GM21619 (cell line): ENCODE measurements at regions not wholly inside any gene's neighbourhood (a gene's known extent, or its start where the extent isn't known, plus 50 kb on each side); places are given as distances from the start of the nearest gene placed in this dataset.
"Not testable (repeated sequence)": the region's sequence is repeated elsewhere in the genome, so short reads cannot be mapped to it uniquely, and the experiment has no call there.

Source experiments
- ATAC-seq: cut with Tn5 transposase; IDR thresholded peaks from one replicate; pipeline ENCODE4 v1.9.1; 2021; ENCODE audit not compliant: unreplicated experiment

- peak; percentile 36 for ATAC-seq
Measured at GRCh38 chr5:138649316-138649720, 74.1 kb upstream of the HSPA9 start.

GRCh38 chr5:138648841-138649240 is 73.6 kb upstream of the HSPA9 start:
- ATAC-seq: no peak

GRCh38 chr5:138647794-138648410 is 72.7 kb upstream of the HSPA9 start:
- ATAC-seq: no peak

DNA sequence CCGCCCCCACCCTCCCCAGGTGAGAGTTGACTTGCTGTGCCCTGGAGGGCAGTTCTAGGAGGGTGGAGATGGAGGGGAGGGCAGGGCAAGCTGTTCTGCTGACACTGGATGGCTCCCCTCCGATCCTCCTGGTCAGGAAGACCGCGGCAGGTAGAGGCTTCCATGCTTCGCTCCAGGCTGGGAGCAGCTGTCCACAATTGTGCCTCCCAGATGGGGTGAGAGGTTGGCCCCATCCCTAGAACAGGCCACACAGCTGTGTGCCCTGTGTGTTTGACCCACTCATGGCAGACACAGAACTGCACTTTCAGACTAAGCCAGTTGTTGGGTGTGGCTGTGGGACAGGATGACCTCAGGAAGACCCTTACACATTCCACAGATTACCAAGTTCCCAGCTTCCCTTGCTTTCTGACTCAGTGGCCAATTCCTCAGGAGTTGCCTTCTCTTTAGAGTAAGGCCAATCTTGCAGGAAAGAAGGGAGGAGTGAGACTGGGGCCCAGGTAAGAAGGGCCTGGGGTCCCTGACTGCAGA is 72.1 kb upstream of the HSPA9 start:
- ATAC-seq: no peak

- ATAC-seq: no peak
Measured at GRCh38 chr5:138646671-138647070, 71.5 kb upstream of the HSPA9 start.

DNA sequence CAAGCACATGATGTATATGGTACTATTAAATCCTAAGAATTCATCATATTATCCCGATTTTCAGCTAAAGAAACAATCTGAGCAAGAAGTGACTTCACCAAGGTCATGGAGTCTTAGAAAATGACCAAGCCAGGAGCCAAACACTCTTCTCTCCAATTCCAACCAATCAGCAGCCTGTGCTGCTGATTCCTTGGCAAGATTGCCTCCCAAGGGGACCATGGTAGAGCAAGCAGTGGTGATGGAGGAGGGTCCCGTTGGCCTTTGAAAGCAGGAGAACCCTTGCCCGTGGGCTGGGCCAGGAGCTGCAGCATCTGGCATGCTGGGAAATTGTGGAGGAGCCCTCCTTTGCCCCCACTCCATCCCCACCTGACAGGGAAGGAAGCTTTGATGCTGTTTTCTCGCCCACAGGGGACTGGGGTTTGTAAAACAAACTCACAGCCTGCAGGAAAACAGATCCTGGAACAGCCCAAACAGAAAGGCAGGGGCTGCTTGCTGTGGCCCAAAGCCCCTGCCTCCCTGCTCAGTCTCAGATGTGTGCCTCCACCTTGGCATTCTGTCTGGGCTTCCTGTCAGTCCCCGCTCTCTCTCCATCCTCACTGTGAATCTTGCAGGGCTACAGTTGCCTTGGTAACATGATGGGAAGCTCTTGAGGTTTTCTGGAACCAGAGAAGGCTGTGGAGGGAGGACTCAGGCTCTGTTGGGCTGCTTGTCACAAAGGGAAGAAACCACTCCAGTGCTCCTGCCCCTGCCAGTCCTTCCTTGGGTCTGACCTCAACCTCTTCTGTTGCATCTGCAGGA is 70.8 kb upstream of the HSPA9 start:
- ATAC-seq: no peak

DNA sequence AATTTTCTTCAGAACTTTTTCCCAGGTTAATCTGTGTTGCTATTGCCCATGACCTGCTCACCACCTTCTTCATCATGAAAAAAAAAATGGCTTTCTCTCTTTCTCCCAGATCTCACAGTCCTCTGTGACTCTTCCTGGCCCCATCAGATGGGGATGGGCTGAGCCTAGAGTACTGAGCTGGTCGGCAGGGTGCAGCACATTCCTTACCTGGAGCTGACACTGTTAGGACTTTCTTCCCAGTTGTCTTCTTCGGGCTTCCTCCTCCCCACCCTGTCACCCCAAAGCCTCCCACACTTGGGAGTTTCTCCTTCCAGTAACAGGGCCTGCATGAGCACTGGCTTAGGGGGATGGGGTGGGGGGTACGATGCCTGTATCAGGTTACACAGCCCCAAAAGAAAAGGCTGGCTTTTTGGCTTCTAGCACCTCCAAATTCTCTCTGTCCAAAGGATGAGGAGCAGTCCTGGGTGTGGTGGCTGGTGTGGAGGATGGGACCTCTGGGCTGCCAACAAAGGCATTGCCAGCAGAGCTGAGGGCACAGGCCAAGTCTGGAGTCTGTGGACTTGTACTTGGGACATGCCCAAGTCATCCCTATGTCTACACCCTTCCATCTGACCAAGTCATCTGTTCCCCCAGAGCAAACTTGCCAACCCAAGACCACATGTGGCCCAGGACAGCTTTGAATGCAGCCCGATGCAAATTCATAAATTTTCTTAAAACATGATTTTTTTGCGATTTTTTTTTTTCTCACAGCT is 68.0 kb upstream of the HSPA9 start:
- no peak for ATAC-seq

- no peak for ATAC-seq
Measured at GRCh38 chr5:138641547-138642298, 66.5 kb upstream of the HSPA9 start.

DNA sequence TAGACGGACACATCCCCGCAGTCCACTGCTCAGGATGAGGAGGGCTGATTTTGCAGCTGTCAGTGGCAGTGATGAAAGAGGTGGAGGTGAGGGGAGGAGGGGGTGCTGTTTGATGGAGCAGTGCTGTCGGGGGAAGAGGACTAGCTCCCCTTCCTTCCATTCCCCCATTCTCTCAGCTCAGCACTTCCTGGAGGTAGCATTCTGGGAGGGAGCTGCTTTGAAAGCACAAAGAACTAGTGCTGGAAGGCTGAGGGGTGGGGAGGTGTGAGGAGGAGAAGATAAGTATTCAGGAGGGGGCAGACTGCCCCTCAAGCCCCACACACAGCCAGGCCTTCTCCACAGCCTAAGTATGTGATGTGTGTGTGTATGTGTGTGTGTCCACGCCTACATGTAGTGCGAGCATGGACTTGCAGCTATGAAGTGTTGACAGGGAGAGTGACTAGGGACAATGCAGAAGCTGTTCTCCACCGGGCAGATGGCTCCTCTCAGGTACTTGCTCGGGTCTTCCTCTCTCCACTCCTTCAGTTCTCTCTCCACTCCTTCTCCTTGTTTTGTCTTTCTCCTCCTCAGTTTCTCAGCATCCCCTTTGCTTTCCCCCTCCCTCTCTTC is 65.5 kb upstream of the HSPA9 start:
- no peak for ATAC-seq

DNA sequence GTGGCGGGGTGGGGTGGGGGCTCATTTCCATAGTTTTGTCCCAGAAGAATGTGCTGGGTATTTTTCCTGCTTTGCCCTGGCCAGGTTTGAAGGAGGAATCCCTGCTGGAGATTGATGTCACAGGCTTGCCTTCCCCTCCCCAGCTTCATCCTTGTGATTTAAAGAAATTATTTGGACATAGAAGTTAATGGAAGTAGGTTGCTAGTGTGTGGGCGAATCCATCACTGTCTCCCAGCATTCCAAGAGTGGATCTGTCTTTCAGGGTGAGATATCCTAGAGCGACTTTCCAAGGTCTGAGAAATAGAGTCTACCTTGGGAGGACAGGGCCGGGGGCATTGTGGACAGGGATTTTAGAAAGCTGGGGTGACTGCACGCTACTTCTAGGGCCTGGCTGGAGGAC is 64.9 kb upstream of the HSPA9 start:
- ATAC-seq: no peak

- ATAC-seq: no peak
Measured at GRCh38 chr5:138639326-138639725, 64.1 kb upstream of the HSPA9 start.

- ATAC-seq: no peak
Measured at GRCh38 chr5:138637256-138637655, 62.1 kb upstream of the HSPA9 start.

DNA sequence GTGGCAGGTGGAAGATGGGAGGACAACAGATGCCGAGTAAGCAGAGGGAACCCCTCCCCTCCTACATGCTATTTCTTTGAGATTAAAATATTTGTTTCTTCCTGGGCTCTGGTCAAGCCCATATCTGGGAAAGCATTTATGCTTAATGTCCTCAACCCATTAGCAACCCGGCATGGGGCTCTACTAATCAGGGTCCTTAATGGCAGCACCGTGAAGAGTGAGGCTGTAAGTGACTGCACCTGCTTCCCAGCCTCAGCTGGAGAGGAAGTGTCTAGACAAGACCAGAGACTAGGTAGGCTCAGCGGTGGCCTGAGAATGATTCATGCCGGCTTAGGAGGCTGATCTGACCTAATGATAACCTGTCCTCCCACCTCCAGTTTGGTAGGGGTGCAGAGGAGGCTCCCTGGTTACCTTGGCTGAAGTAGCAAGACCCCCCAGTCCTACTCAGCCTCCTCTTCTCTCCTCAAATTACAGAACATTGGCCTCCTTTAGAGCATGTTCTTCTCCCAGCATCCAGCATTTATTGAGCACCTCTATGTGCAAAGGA is 61.3 kb upstream of the HSPA9 start:
- no peak for ATAC-seq

DNA sequence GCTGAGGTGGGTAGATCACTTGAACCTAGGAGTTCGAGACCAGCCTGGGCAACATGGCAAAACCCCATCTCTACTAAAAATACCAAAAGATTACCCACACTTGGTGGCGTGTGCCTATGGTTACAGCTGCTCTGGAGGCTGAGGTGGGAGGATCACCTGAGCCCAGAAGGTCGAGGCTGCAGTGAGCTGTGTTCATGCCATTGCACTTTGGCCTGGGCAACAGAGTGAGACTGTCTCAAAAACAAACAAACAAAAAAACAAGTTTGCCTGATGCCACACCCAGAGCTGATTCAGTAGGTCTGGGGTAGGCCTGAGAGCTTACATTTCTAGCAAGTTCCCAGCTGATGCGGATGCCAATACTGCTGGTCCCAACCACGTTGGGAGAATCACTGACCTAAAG is 60.5 kb upstream of the HSPA9 start:
- ATAC-seq: no peak

GRCh38 chr5:138635265-138635664 is 60.1 kb upstream of the HSPA9 start:
- ATAC-seq: no peak

GRCh38 chr5:138634804-138635203 is 59.6 kb upstream of the HSPA9 start:
- ATAC-seq: not testable (repeated sequence)

DNA sequence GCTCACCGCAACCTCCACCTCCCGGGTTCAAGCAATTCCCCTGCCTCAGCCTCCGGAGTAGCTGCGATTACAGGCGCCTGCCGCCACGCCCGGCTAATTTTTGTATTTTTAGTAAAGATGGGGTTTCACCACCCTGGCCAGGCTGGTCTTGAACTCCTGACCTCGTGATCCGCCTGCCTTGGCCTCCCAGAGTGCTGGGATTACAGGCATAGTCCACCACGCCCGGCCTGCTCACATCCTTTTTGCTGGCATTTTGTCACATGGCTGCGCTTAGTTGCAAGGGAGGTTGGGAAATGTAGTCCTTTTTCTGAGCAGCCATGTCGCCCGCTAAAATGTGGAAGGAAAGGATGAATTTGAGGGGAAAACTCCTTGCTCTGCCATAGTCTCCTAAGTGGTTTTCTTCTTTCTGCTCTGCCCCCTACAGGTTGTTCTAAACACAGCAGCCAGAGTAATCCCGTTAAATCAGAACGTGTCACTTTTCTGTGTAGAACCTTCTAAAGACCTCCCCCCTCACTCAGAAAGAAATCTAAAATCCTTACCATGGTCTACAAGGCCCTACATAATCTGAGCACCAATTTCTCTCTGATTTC is 57.8 kb upstream of the HSPA9 start:
- ATAC-seq: no peak

DNA sequence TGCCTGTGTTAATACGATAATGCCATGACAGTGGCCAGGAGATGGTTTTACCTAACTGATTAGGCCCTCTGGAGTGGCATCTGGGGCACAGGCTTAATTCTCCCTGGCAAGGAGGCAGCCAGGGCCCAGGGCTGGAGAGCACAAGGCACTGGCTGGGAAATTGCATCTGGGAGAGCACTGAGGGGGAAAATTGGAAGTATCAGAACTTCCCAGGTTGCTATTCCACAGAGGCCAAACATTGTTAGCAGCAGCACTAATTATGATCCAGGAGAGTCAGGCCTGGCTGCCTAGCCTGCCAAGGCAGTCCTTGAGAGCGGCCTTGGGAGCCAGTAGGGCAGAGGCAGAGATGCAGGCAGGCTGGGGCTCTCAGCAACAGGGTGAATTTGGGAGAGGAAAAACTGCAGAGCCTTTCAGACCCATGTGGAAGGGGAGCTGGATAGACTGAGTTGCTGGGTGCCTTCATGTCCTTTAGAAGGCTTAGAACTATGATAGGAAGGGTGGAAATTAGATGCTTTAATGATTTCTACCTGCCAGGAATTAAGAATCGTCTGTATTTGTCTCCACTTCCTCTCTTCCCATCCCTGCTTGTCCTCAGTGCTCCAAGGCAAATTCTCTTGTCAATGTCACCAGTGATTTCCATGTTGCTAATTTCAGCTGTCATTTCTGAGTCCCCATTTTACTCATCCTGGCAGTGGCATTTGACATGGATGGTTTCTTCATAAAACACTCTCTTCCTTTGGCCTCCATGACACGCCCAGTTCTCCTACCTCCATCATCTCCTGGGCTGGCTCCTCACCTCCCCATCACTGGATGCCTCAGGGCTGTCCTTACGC is 56.1 kb upstream of the HSPA9 start:
- ATAC-seq: no peak

DNA sequence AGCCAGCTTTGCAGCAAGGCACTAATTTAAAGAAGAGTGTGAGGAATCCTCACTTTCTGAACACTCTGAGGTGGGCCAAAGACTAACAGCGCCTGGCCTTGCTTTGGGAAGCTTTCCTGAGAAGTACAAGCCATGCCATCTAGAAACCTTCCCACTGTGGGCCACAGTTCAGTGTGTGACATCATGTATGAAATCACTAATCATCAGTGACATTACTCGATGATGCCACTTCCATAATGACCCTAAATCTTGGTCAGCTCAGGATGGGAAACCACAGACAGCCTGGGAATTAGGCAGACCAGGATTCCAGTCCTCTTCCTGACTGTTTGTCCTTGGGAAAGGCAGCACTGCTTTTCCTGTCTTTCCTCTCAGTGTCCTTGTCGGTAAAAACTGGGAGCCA is 54.2 kb upstream of the HSPA9 start:
- no peak for ATAC-seq
